Right lobe of liver (tissue), 4 donors: ENCODE measurements at regions not wholly inside any gene's neighbourhood (a gene's known extent, or its start where the extent isn't known, plus 50 kb on each side); places are given as distances from the start of the nearest gene placed in this dataset.

Experiments
- CTCF ChIP-seq, 4 donors: fragments of 200-600 bp in 3 of 4; fragments of 450-650 bp in 1 of 4; IDR thresholded peaks; one replicate each; pipeline versions ENCODE4 v1.5.1 to v1.8.0; 2016 to 2022; ENCODE audit warnings: antibody characterized with exemption in 4 of 4, mild to moderate bottlenecking in 2 of 4
- POLR2A ChIP-seq: fragments of 450-650 bp; IDR thresholded peaks from one replicate; pipeline ENCODE4 v1.6.1; 2017; ENCODE audit warnings: antibody characterized with exemption, mild to moderate bottlenecking
- donor health status: DM: no; HTN: no; CAD: no.
- donor health status: DM: no; HTN: no; CAD: no.
- donor health status: DM: no; HTN: yes; CAD: no.

- TF ChIP-seq CTCF (IDR thresholded peaks at IDR 0.05) (no peak), POLR2A (no peak)
Observed at GRCh38 chrX:2162695-2163094, 338.1 kb downstream of the DHRSX start.
